HFFc6 (cell line): ENCODE measurements at regions not wholly inside any gene's neighbourhood (a gene's known extent, or its start where the extent isn't known, plus 50 kb on each side); places are given as distances from the start of the nearest gene placed in this dataset.

ENCODE experiments used
- DNase-seq: peaks from one replicate; pipeline ENCODE4 v3.0.0-alpha.2; 2018
- H3K27ac Mint-ChIP-seq: 2 replicates; pipeline ENCODE4 v1.8.0; 2020; ENCODE audit warnings: mild to moderate bottlenecking, mixed read lengths
- H3K27me3 Mint-ChIP-seq: 2 replicates; pipeline ENCODE4 v1.8.0; 2021; ENCODE audit warnings: mild to moderate bottlenecking, moderate library complexity, mixed read lengths; ENCODE audit not compliant: insufficient read depth
- H3K36me3 Mint-ChIP-seq: 2 replicates; pipeline ENCODE4 v1.8.0; 2021; ENCODE audit warnings: low read depth, mixed read lengths
- H3K4me1 Mint-ChIP-seq: 2 replicates; pipeline ENCODE4 v1.8.0; 2020; ENCODE audit warnings: low read depth, mixed read lengths
- H3K4me3 Mint-ChIP-seq: 2 replicates; pipeline ENCODE4 v1.8.0; 2020; ENCODE audit warnings: mild to moderate bottlenecking, moderate library complexity, mixed read lengths
- H3K9me3 Mint-ChIP-seq: 2 replicates; pipeline ENCODE4 v1.8.0; 2020; ENCODE audit warnings: mild to moderate bottlenecking, mixed read lengths
- CTCF ChIP-seq: fragments of 200-600 bp; sonication (generic); IDR thresholded peaks from 2 replicates; pipeline ENCODE4 v1.5.0; 2021; ENCODE audit warnings: antibody characterized with exemption, mild to moderate bottlenecking

GRCh38 chr6:48032151-48032550 lies 78.8 kb downstream of the PTCHD4 start:
- no peak overlapping the region for H3K4me3 Mint-ChIP-seq
- TF ChIP-seq CTCF, result no peak
- no peaks in the 10 kb centered on the region for H3K36me3 Mint-ChIP-seq
- H3K27ac Mint-ChIP-seq, result no peak overlapping the region
- peaks cover 28% of the 10 kb centered on the region; the same call in 1 of the 2 replicates for H3K4me1 Mint-ChIP-seq
- DNase-seq, result peak; percentile 72
- H3K27me3 Mint-ChIP-seq, result no peaks in the 10 kb centered on the region
- H3K9me3 Mint-ChIP-seq, result no peaks in the 10 kb centered on the region; the same call in 1 of the 2 replicates

DNA sequence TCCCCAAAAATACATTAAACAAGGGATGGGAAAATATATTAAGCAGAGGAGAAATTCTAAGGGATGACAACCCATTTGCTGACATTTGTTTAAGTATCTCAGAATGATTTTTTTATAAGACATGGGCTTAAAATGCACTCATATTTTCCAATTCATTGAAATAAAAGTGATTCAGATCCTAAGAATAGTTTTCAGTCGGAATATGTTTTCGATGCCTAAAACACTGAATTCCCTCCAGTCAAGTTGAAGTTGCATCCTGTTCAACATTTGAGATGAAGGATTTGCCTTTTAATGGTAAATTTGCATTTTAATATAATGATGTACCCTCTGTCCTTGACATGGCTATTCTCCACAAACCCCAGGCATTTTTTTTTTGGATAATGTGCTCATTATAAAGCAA lies 79.3 kb downstream of the PTCHD4 start:
- Mint-ChIP-seq H3K27ac (no peak overlapping the region), H3K36me3 (no peaks in the 10 kb centered on the region), H3K4me1 (peaks cover 27% of the 10 kb centered on the region; the same call in 1 of the 2 replicates), H3K27me3 (no peaks in the 10 kb centered on the region), H3K4me3 (no peak overlapping the region), H3K9me3 (no peaks in the 10 kb centered on the region; the same call in 1 of the 2 replicates)
- DNase-seq, result no peak
- TF ChIP-seq CTCF, result no peak

- DNase-seq, result no peak
- H3K4me1 Mint-ChIP-seq, result peaks cover 14% of the 10 kb centered on the region; the same call in 1 of the 2 replicates
- H3K9me3 Mint-ChIP-seq, result peaks cover 5% of the 10 kb centered on the region; the same call in 1 of the 2 replicates
- H3K27ac Mint-ChIP-seq, result no peak overlapping the region
- H3K4me3 Mint-ChIP-seq, result no peak overlapping the region
- H3K27me3 Mint-ChIP-seq, result no peaks in the 10 kb centered on the region
- TF ChIP-seq CTCF, result no peak
- no peaks in the 10 kb centered on the region for H3K36me3 Mint-ChIP-seq
Observed at GRCh38 chr6:48027704-48028435, 83.1 kb downstream of the PTCHD4 start.

GRCh38 chr6:48024956-48025355 lies 86.0 kb downstream of the PTCHD4 start:
- Mint-ChIP-seq H3K36me3 (no peaks in the 10 kb centered on the region), H3K4me1 (no peaks in the 10 kb centered on the region; the same call in 1 of the 2 replicates), H3K9me3 (peaks cover 5% of the 10 kb centered on the region; the same call in 1 of the 2 replicates), H3K4me3 (no peak overlapping the region), H3K27ac (no peak overlapping the region), H3K27me3 (no peaks in the 10 kb centered on the region)
- no peak for TF ChIP-seq CTCF
- no peak for DNase-seq

GRCh38 chr6:48021904-48022303 lies 89.1 kb downstream of the PTCHD4 start:
- no peaks in the 10 kb centered on the region for H3K27me3 Mint-ChIP-seq
- H3K4me1 Mint-ChIP-seq, result no peaks in the 10 kb centered on the region; the same call in 1 of the 2 replicates
- no peak overlapping the region for H3K27ac Mint-ChIP-seq
- no peaks in the 10 kb centered on the region; the same call in 1 of the 2 replicates for H3K36me3 Mint-ChIP-seq
- no peak overlapping the region for H3K4me3 Mint-ChIP-seq
- TF ChIP-seq CTCF, result no peak
- H3K9me3 Mint-ChIP-seq, result peaks cover 18% of the 10 kb centered on the region
- DNase-seq, result no peak
